GM12878 (cell line): ENCODE measurements at regions not wholly inside any gene's neighbourhood (a gene's known extent, or its start where the extent isn't known, plus 50 kb on each side); places are given as distances from the start of the nearest gene placed in this dataset.
A peak's percentile ranks its signal among the peaks of the same experiment; 100 is the strongest.

Experiments
- ATF3 ChIP-seq: IDR thresholded peaks from 2 replicates; pipeline ENCODE4 v1.6.1; 2011; ENCODE audit warnings: low read depth, mild to moderate bottlenecking, low read length, moderate library complexity, borderline replicate concordance; ENCODE audit errors: extremely low read depth
- BCL11A ChIP-seq: IDR thresholded peaks from 2 replicates; pipeline ENCODE4 v1.6.1; 2011; ENCODE audit warnings: low read depth, low read length
- CBX5 ChIP-seq: sonication (generic); IDR thresholded peaks from 2 replicates; pipeline ENCODE4 v1.6.1; 2016; ENCODE audit warnings: low read depth, moderate library complexity, mild to moderate bottlenecking, inconsistent platforms
- ETV6 ChIP-seq, 2 experiments: fragments of 450-650 bp in 1 of 2; IDR thresholded peaks in 1 of 2; conservative IDR thresholded peaks in 1 of 2; 2 replicates each; pipeline ENCODE4 v1.6.1; 2014; ENCODE audit warnings: antibody characterized with exemption in 1 of 2, borderline replicate concordance in 1 of 2, low read depth in 1 of 2, mild to moderate bottlenecking in 1 of 2, moderate library complexity in 1 of 2
- NR2C1 ChIP-seq: fragments of 450-650 bp; IDR thresholded peaks from 2 replicates; pipeline ENCODE4 v1.6.1; 2017; ENCODE audit warnings: antibody characterized with exemption, mild to moderate bottlenecking, moderate library complexity
- PAX5 ChIP-seq: IDR thresholded peaks from 2 replicates; pipeline ENCODE4 v1.6.1; 2011; ENCODE audit warnings: low read depth, low read length, borderline replicate concordance
- PBX3 ChIP-seq: IDR thresholded peaks from 2 replicates; pipeline ENCODE4 v1.6.1; 2011; ENCODE audit warnings: mild to moderate bottlenecking, low read depth, low read length, moderate library complexity; ENCODE audit not compliant: insufficient replicate concordance
- POU2F2 ChIP-seq: IDR thresholded peaks from 3 replicates; pipeline ENCODE4 v1.6.1; 2011; ENCODE audit warnings: low read depth, mild to moderate bottlenecking, low read length, borderline replicate concordance
- RBBP5 ChIP-seq: fragments of 200-600 bp; sonication (generic); conservative IDR thresholded peaks from 2 replicates; pipeline ENCODE4 v1.6.1; 2016
- RUNX3 ChIP-seq: IDR thresholded peaks from 2 replicates; pipeline ENCODE4 v1.6.1; 2012; ENCODE audit warnings: low read length, inconsistent platforms
- ZBTB4 ChIP-seq: fragments of 450-650 bp; formaldehyde crosslinking; IDR thresholded peaks from 2 replicates; pipeline ENCODE4 v1.4.0; 2022; ENCODE audit warnings: mild to moderate bottlenecking, moderate library complexity
- ZSCAN29 ChIP-seq: fragments of 450-650 bp; IDR thresholded peaks from 2 replicates; pipeline ENCODE4 v1.6.1; 2017; ENCODE audit warnings: mild to moderate bottlenecking, moderate library complexity

- TF ChIP-seq PAX5 (0 out of 2 replicates have a peak, but pooled peaks have one; percentile 43), RUNX3 (peak; percentile 43; the same call in 1 of the 2 replicates), PBX3 (no peak), CBX5 (no peak), ZSCAN29 (no peak), RBBP5 (no peak), NR2C1 (no peak), ZBTB4 (no peak), BCL11A (peak; percentile 47; the same call in 1 of the 2 replicates), POU2F2 (peak; percentile 29; the same call in 1 of the 3 replicates), ETV6 (conservative IDR thresholded peaks at IDR 0.05 in 1 of 2, IDR thresholded peaks at IDR 0.05 in 1 of 2; ENCODE audit: borderline replicate concordance in 1 of 2, low read depth in 1 of 2) (peak in 1 of 2 experiments; percentile 19; a peak in 1 of 4 replicates), ATF3 (no peak)
These were observed 144.5 kb upstream of the FNDC3A start (continued) for GRCh38 chr13:48831248-48831647.
